H1 (cell line): ENCODE measurements at regions not wholly inside any gene's neighbourhood (a gene's known extent, or its start where the extent isn't known, plus 50 kb on each side); places are given as distances from the start of the nearest gene placed in this dataset.

Source experiments
- CTCF ChIA-PET: fragments of 300-600 bp; sonication (Branson Sonifier 250); formaldehyde crosslinking; loops from one replicate; lab custom pipeline; 2021; ENCODE audit not compliant: partially characterized antibody; lab: Charles Lee
- POLR2A ChIA-PET: fragments of 300-600 bp; sonication (Branson Sonifier 250); formaldehyde crosslinking; loops from one replicate; lab custom pipeline; 2021; ENCODE audit warnings: inconsistent platforms; ENCODE audit not compliant: partially characterized antibody; lab: Charles Lee
- DNase-seq, 2 experiments: peaks; one replicate each; pipeline versions ENCODE4 v3.0.0 to v3.0.0-alpha.2; 2010 to 2022; ENCODE audit warnings: low spot score in 2 of 2, low read depth in 1 of 2, mixed read lengths in 1 of 2
- FAIRE-seq: peaks from 2 replicates; lab custom pipeline; 2011; peaks lifted over from hg19 to GRCh38; lab: Jason Lieb, UNC
- H2AFZ ChIP-seq: 2 replicates; pipeline ENCODE4 v1.8.1; 2012; ENCODE audit warnings: low read length, inconsistent platforms
- H2AK5ac ChIP-seq: 2 replicates; pipeline ENCODE4 v1.6.1; 2013; ENCODE audit warnings: low read depth, low read length
- H2BK120ac ChIP-seq: replicated peaks from 2 replicates; pipeline ENCODE3; 2013; ENCODE audit warnings: low read depth, low read length, inconsistent platforms
- H2BK12ac ChIP-seq: 2 replicates; pipeline ENCODE4 v1.6.1; 2013; ENCODE audit warnings: low read depth, low read length
- H2BK15ac ChIP-seq: 2 replicates; pipeline ENCODE4 v1.6.1; 2013; ENCODE audit warnings: low read length
- H2BK20ac ChIP-seq: 2 replicates; pipeline ENCODE4 v1.6.1; 2013; ENCODE audit warnings: low read length
- H2BK5ac ChIP-seq: 2 replicates; pipeline ENCODE4 v1.6.1; 2013; ENCODE audit warnings: low read depth, low read length
- H3K14ac ChIP-seq: 2 replicates; pipeline ENCODE4 v1.6.1; 2013; ENCODE audit warnings: inconsistent platforms; ENCODE audit not compliant: insufficient read length
- H3K18ac ChIP-seq: 2 replicates; pipeline ENCODE4 v1.6.1; 2013; ENCODE audit warnings: low read length; ENCODE audit errors: extremely low read depth
- H3K23ac ChIP-seq: 2 replicates; pipeline ENCODE4 v1.6.1; 2013; ENCODE audit warnings: inconsistent platforms; ENCODE audit not compliant: insufficient read length
- H3K23me2 ChIP-seq: 2 replicates; pipeline ENCODE4 v1.6.1; 2013; ENCODE audit warnings: low read depth, low read length
- H3K27ac ChIP-seq: 2 replicates; pipeline ENCODE4 v1.6.1; 2011; ENCODE audit warnings: low read depth, low read length, inconsistent platforms
- H3K27me3 ChIP-seq, 4 experiments: replicated peaks in 1 of 4; 1 replicate in 1 of 4; 2 replicates in 3 of 4; pipeline versions ENCODE4 v1.6.1 to v1.8.1; 2011 to 2013; ENCODE audit warnings: low read length in 3 of 4, mild to moderate bottlenecking in 3 of 4, inconsistent platforms in 2 of 4, mixed read lengths in 2 of 4, moderate library complexity in 1 of 4; ENCODE audit not compliant: control insufficient read depth in 3 of 4, insufficient read depth in 3 of 4; ENCODE audit errors: extremely low read depth in 1 of 4
- H3K36me3 ChIP-seq, 4 experiments: 2 replicates each; pipeline versions ENCODE4 v1.6.1 to v1.8.1; 2011 to 2013; ENCODE audit warnings: mild to moderate bottlenecking in 4 of 4, low read length in 3 of 4, moderate library complexity in 2 of 4, control low read depth in 1 of 4, inconsistent platforms in 1 of 4; ENCODE audit not compliant: insufficient read depth in 4 of 4, control insufficient read depth in 2 of 4
- H3K4ac ChIP-seq: replicated peaks from 2 replicates; pipeline ENCODE3; 2013; ENCODE audit warnings: low read length, low read depth, mixed read lengths, inconsistent platforms; ENCODE audit not compliant: insufficient read length
- H3K4me1 ChIP-seq, 4 experiments: replicated peaks in 1 of 4; 1 replicate in 1 of 4; 2 replicates in 3 of 4; pipeline versions ENCODE4 v1.6.1 to v1.8.1; 2011 to 2013; ENCODE audit warnings: low read length in 3 of 4, inconsistent platforms in 2 of 4, mixed read lengths in 1 of 4; ENCODE audit not compliant: insufficient read depth in 4 of 4, control insufficient read depth in 3 of 4
- H3K4me2 ChIP-seq, 2 experiments: 2 replicates each; pipeline versions ENCODE4 v1.6.1 to v1.8.1; 2011 to 2013; ENCODE audit warnings: low read depth in 2 of 2, low read length in 2 of 2, control low read depth in 1 of 2, inconsistent platforms in 1 of 2, mild to moderate bottlenecking in 1 of 2; ENCODE audit not compliant: insufficient read depth in 1 of 2
- H3K4me3 ChIP-seq, 4 experiments: fragments of 200-600, 300-600 bp in 1 of 4; sonication (generic), shearing (Covaris generic), sonication (Bioruptor Twin) in 1 of 4; 2 replicates each; pipeline versions ENCODE4 v1.5.1 to v1.8.1; 2011 to 2016; ENCODE audit warnings: low read length in 4 of 4, low read depth in 3 of 4, control low read depth in 2 of 4, inconsistent platforms in 2 of 4, mild to moderate bottlenecking in 2 of 4, mixed read lengths in 1 of 4, moderate library complexity in 1 of 4; ENCODE audit not compliant: insufficient read depth in 2 of 4; ENCODE audit errors: extremely low read depth in 1 of 4
- H3K56ac ChIP-seq: replicated peaks from 2 replicates; pipeline ENCODE3; 2013; ENCODE audit warnings: low read depth, mild to moderate bottlenecking, mixed read lengths, low read length, inconsistent platforms; ENCODE audit not compliant: insufficient read length
- H3K79me1 ChIP-seq: 2 replicates; pipeline ENCODE4 v1.6.1; 2013; ENCODE audit warnings: low read depth, low read length, control low read depth
- H3K79me2 ChIP-seq, 2 experiments: 2 replicates each; pipeline versions ENCODE4 v1.6.1 to v1.8.1; 2012 to 2013; ENCODE audit warnings: low read length in 2 of 2, mild to moderate bottlenecking in 2 of 2, inconsistent platforms in 1 of 2; ENCODE audit not compliant: insufficient read depth in 2 of 2, control insufficient read depth in 1 of 2
- H3K9ac ChIP-seq, 4 experiments: replicated peaks in 1 of 4; 1 replicate in 1 of 4; 2 replicates in 3 of 4; pipeline versions ENCODE4 v1.6.1 to v1.8.1; 2011 to 2013; ENCODE audit warnings: low read depth in 3 of 4, low read length in 3 of 4, control low read depth in 2 of 4, mild to moderate bottlenecking in 2 of 4, moderate library complexity in 2 of 4, inconsistent platforms in 1 of 4; ENCODE audit errors: extremely low read depth in 1 of 4
- H3K9me3 ChIP-seq, 2 experiments: 2 replicates each; pipeline versions ENCODE4 v1.6.1 to v1.8.1; 2012 to 2013; ENCODE audit warnings: mild to moderate bottlenecking in 2 of 2, moderate library complexity in 2 of 2, control low read depth in 1 of 2, inconsistent platforms in 1 of 2, low read depth in 1 of 2, low read length in 1 of 2, mixed read lengths in 1 of 2; ENCODE audit not compliant: insufficient read depth in 2 of 2
- H4K20me1 ChIP-seq, 2 experiments: replicated peaks in 1 of 2; 2 replicates each; pipeline versions ENCODE3 to v1.8.1; 2011 to 2013; ENCODE audit warnings: inconsistent platforms in 2 of 2, low read length in 2 of 2, mild to moderate bottlenecking in 1 of 2; ENCODE audit not compliant: insufficient read depth in 2 of 2, control insufficient read depth in 1 of 2
- H4K5ac ChIP-seq: 2 replicates; pipeline ENCODE4 v1.6.1; 2013; ENCODE audit warnings: low read length, low read depth, mixed read lengths, inconsistent platforms; ENCODE audit not compliant: insufficient read length
- H4K8ac ChIP-seq: 2 replicates; pipeline ENCODE4 v1.8.0; 2013; ENCODE audit warnings: mild to moderate bottlenecking, moderate library complexity, low read length, inconsistent platforms; ENCODE audit not compliant: insufficient read depth; ENCODE audit errors: extremely low read depth
- H4K91ac ChIP-seq: replicated peaks from 2 replicates; pipeline ENCODE3; 2013; ENCODE audit warnings: low read length, mixed read lengths, inconsistent platforms; ENCODE audit not compliant: insufficient read length
- BRCA1 ChIP-seq: IDR thresholded peaks from 2 replicates; pipeline ENCODE4 v1.6.1; 2012; ENCODE audit warnings: low read depth, low read length, improper control_type of control experiment
- RFX5 ChIP-seq: IDR thresholded peaks from 2 replicates; pipeline ENCODE4 v1.6.1; 2011; ENCODE audit warnings: low read depth, low read length, improper control_type of control experiment, borderline replicate concordance
- SAP30 ChIP-seq: fragments of 300-600 bp; sonication (generic); IDR thresholded peaks from 2 replicates; pipeline ENCODE4 v1.7.1; 2012; ENCODE audit warnings: low read length, moderate library complexity, mild to moderate bottlenecking, inconsistent platforms; ENCODE audit not compliant: insufficient read depth, insufficient replicate concordance
- TAF7 ChIP-seq: optimal IDR thresholded peaks from 2 replicates; pipeline ENCODE3; 2011; ENCODE audit warnings: low read depth, mild to moderate bottlenecking, inconsistent platforms, low read length, moderate library complexity, borderline replicate concordance
- WGBS, 2 experiments: shearing (Covaris generic) in 1 of 2; methylation state at CpG; one replicate each; pipeline versions ENCODE4 v1.1.6 to v1.1.7; 2013 to 2015; ENCODE audit warnings: low lambda C conversion rate in 2 of 2, mixed read lengths in 2 of 2, inconsistent platforms in 1 of 2, low coverage in 1 of 2, missing lambda C conversion rate in 1 of 2; ENCODE audit not compliant: insufficient replicate concordance in 2 of 2, insufficient coverage in 1 of 2, insufficient read length in 1 of 2; ENCODE audit errors: extremely low coverage in 1 of 2, missing lambda C conversion rate in 1 of 2; 5-methylcytosine and 5-hydroxymethylcytosine counted together

DNA sequence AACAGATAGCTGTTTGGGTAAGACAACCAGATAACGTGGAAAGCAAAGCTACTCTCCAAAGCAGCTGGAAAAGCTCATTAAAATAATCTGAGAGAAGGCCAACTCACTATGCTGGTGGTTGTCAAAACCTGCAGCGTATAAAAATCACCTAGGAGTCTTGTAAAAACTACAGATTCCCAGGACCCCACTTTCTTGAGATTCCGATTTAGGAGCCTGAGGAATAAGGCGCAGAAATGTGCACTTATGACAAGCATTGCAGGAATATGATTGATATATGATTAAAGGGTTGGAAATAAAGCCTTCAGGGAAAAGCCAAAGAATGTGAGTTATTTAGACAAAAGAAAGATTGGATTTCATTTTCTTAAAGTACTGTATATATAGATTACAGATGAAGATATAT is 285.0 kb upstream of the PTGER4 start:
- Histone ChIP-seq H3K36me3 (no peaks in the 10 kb centered on the region), H3K79me2 (no peaks in the 10 kb centered on the region), H3K27me3 (no peaks in the 10 kb centered on the region), H4K20me1 (no peaks in the 10 kb centered on the region), H3K23me2 (no peaks in the 10 kb centered on the region), H3K4me3 (no peak overlapping the region), H3K4ac (no peak overlapping the region), H3K4me2 (no peak overlapping the region), H3K4me1 (no peaks in the 10 kb centered on the region), H3K23ac (no peak overlapping the region), H4K91ac (no peak overlapping the region), H2AFZ (no peak overlapping the region), H2BK12ac (no peak overlapping the region), H4K8ac (no peak overlapping the region), H2AK5ac (no peak overlapping the region), H2BK20ac (no peak overlapping the region), H3K9me3 (no peaks in the 10 kb centered on the region), H2BK5ac (no peak overlapping the region), H2BK120ac (no peak overlapping the region), H3K27ac (no peak overlapping the region), H3K18ac (no peak overlapping the region), H4K5ac (no peak overlapping the region), H3K56ac (no peak overlapping the region), H3K79me1 (no peaks in the 10 kb centered on the region), H3K14ac (no peak overlapping the region), H3K9ac (no peak overlapping the region), H2BK15ac (no peak overlapping the region)
- POLR2A ChIA-PET, result no interaction called here
- WGBS, 2 experiments, result 89% methylated on average over 4 of the region's 4 CpGs; no CpG with 5 or more reads in 1 of the 2 experiments
- CTCF ChIA-PET, result interaction anchor here (0.7 kb wide), 2 partner anchors 282 to 467 kb away, joined by 5 read pairs; no protein-coding TSS in a partner anchor
- TF ChIP-seq TAF7 (no peak), SAP30 (no peak), RFX5 (no peak), BRCA1 (no peak)
- FAIRE-seq (no peak), DNase-seq (no peak)
